K562 (cell line): ENCODE measurements at regions not wholly inside any gene's neighbourhood (a gene's known extent, or its start where the extent isn't known, plus 50 kb on each side); places are given as distances from the start of the nearest gene placed in this dataset.

Source experiments
- ATAC-seq: fragments of 200-7000 bp; cut with Tn5 transposase; 3 replicates; pipeline ENCODE4 v1.9.1; 2020; ENCODE audit warnings: moderate library complexity
- BruUV-seq: library from RNA; stranded (reverse); fragments of 400-500 nt; replicated peaks from 2 replicates; lab custom pipeline; 2021; lab: Mats Ljungman, UMichigan
- CTCF ChIA-PET: fragments of 300-600 bp; formaldehyde crosslinking; extraction: SDS; loops from one replicate; lab custom pipeline; 2021; ENCODE audit warnings: low intra/inter-chr PET ratio; lab: Yijun Ruan, JAX
- POLR2A ChIA-PET: fragments of 300-600, 350-650 bp; sonication (Branson Sonifier 250); formaldehyde crosslinking; extraction: SDS; loops from one replicate; lab custom pipeline; 2021; ENCODE audit warnings: antibody characterized with exemption, inconsistent platforms; lab: Yijun Ruan, JAX
- DNase-seq, 4 experiments: peaks; one replicate each; pipeline versions ENCODE4 v3.0.0 to v3.0.0-alpha.2; 2011 to 2018; ENCODE audit warnings: low spot score in 3 of 4, mixed read lengths in 3 of 4; ENCODE audit errors: extremely low read depth in 1 of 4
- FAIRE-seq: peaks from 2 replicates; lab custom pipeline; 2011; peaks lifted over from hg19 to GRCh38; lab: Jason Lieb, UNC
- H2AFZ ChIP-seq: 2 replicates; pipeline ENCODE4 v1.6.0; 2011; ENCODE audit warnings: low read depth, low read length, control low read depth, inconsistent platforms
- H3K27ac ChIP-seq: fragments of 200-600 bp; 3 replicates; pipeline ENCODE4 v1.8.0; 2011; ENCODE audit warnings: low read depth, mild to moderate bottlenecking, control low read depth, inconsistent platforms, low read length, moderate library complexity, mixed read lengths; ENCODE audit errors: extremely low read depth
- H3K27me3 ChIP-seq, 2 experiments: fragments of 300-600 bp in 1 of 2; 2 replicates in 1 of 2; 3 replicates in 1 of 2; pipeline versions ENCODE4 v1.6.0 to v1.8.0; 2011; ENCODE audit warnings: inconsistent platforms in 2 of 2, low read length in 2 of 2, mild to moderate bottlenecking in 1 of 2, mixed read lengths in 1 of 2, moderate library complexity in 1 of 2; ENCODE audit not compliant: control insufficient read depth in 2 of 2, insufficient read depth in 2 of 2
- H3K36me3 ChIP-seq: fragments of 300-600 bp; 3 replicates; pipeline ENCODE4 v1.8.0; 2011; ENCODE audit warnings: mild to moderate bottlenecking, low read length, inconsistent platforms; ENCODE audit not compliant: control insufficient read depth, insufficient read depth
- H3K4me1 ChIP-seq, 2 experiments: fragments of 200-600 bp in 1 of 2; replicated peaks in 1 of 2; 2 replicates in 1 of 2; 3 replicates in 1 of 2; pipeline versions ENCODE4 v1.5.1 to v1.8.0; 2011; ENCODE audit warnings: inconsistent platforms in 2 of 2, low read length in 2 of 2, mild to moderate bottlenecking in 1 of 2, mixed read lengths in 1 of 2, moderate library complexity in 1 of 2; ENCODE audit not compliant: control insufficient read depth in 2 of 2, insufficient read depth in 2 of 2
- H3K4me2 ChIP-seq: 2 replicates; pipeline ENCODE4 v1.6.1; 2011; ENCODE audit warnings: low read length, control low read depth, inconsistent platforms, mixed read lengths; ENCODE audit not compliant: insufficient read depth
- H3K4me3 ChIP-seq: fragments of 200-600 bp; sonication (generic), shearing (Covaris generic); 2 replicates; pipeline ENCODE4 v1.5.1; 2016; ENCODE audit warnings: control low read depth, inconsistent platforms
- H3K79me2 ChIP-seq: fragments of 200-600 bp; 3 replicates; pipeline ENCODE4 v1.8.0; 2011; ENCODE audit warnings: low read length, inconsistent platforms; ENCODE audit not compliant: control insufficient read depth, insufficient read depth
- H3K9ac ChIP-seq, 2 experiments: 2 replicates each; pipeline versions ENCODE4 v1.6.0 to v1.6.1; 2011; ENCODE audit warnings: low read depth in 2 of 2, low read length in 2 of 2, control low read depth in 1 of 2, inconsistent platforms in 1 of 2, mild to moderate bottlenecking in 1 of 2, mixed read lengths in 1 of 2; ENCODE audit not compliant: insufficient read depth in 1 of 2
- H3K9me1 ChIP-seq: one replicate; pipeline ENCODE4 v1.6.0; 2011; ENCODE audit warnings: inconsistent platforms, mild to moderate bottlenecking, low read length, moderate library complexity; ENCODE audit not compliant: control insufficient read depth, insufficient read depth
- H3K9me3 ChIP-seq: replicated peaks from 2 replicates; pipeline ENCODE4 v1.5.1; 2011; ENCODE audit warnings: low read depth, low read length, inconsistent platforms; ENCODE audit not compliant: control insufficient read depth, insufficient read depth
- H4K20me1 ChIP-seq: replicated peaks from 2 replicates; pipeline ENCODE4 v1.6.1; 2011; ENCODE audit warnings: low read length, inconsistent platforms, mixed read lengths; ENCODE audit not compliant: control insufficient read depth, insufficient read depth
- CHD1 ChIP-seq: fragments of 200-600 bp; sonication (generic); IDR thresholded peaks from one replicate; pipeline ENCODE4 v1.6.1; 2012; ENCODE audit warnings: mild to moderate bottlenecking, moderate library complexity, low read length, inconsistent platforms
- FOXA3 ChIP-seq, 2 experiments: fragments of 450-650 bp in 1 of 2; sonication (generic) in 1 of 2; formaldehyde crosslinking; IDR thresholded peaks in 1 of 2; conservative IDR thresholded peaks in 1 of 2; 2 replicates each; pipeline versions ENCODE4 v1.4.0 to v1.8.0; 2020 to 2022; ENCODE audit warnings: mild to moderate bottlenecking in 2 of 2, missing genetic modification reagents in 1 of 2
- GTF2E2 ChIP-seq: fragments of 200-800 bp; sonication (Bioruptor generic); IDR thresholded peaks from 2 replicates; pipeline ENCODE4 v1.6.1; 2016; ENCODE audit warnings: missing genetic modification characterization, missing compliant biosample characterization
- MEF2A ChIP-seq: IDR thresholded peaks from 2 replicates; pipeline ENCODE4 v1.6.1; 2011; ENCODE audit warnings: low read depth, mild to moderate bottlenecking, low read length, moderate library complexity; ENCODE audit not compliant: control insufficient read depth
- MTA3 ChIP-seq: fragments of 450-650 bp; formaldehyde crosslinking; IDR thresholded peaks from 2 replicates; pipeline ENCODE4 v1.6.1; 2017; ENCODE audit warnings: mild to moderate bottlenecking, borderline replicate concordance
- NFE2 ChIP-seq: IDR thresholded peaks from 2 replicates; pipeline ENCODE4 v1.6.1; 2014; ENCODE audit warnings: antibody characterized with exemption, low read depth
- NFRKB ChIP-seq: fragments of 450-650 bp; IDR thresholded peaks from 2 replicates; pipeline ENCODE4 v1.6.1; 2016; ENCODE audit warnings: low read depth
- RAD21 ChIP-seq, 2 experiments: fragments of 250-450 bp in 1 of 2; fragments of 450-650 bp in 1 of 2; sonication (Bioruptor Pico) in 1 of 2; formaldehyde crosslinking in 1 of 2; IDR thresholded peaks in 1 of 2; conservative IDR thresholded peaks in 1 of 2; 2 replicates each; pipeline versions ENCODE4 v1.4.0 to v1.8.0; 2020 to 2022; ENCODE audit warnings: mild to moderate bottlenecking in 2 of 2, moderate library complexity in 1 of 2
- SAFB2 ChIP-seq: fragments of 200-400 bp; formaldehyde crosslinking; IDR thresholded peaks from 2 replicates; pipeline ENCODE4 v1.6.1; 2018; ENCODE audit warnings: borderline replicate concordance, low read length, low read depth, moderate library complexity; ENCODE audit not compliant: severe bottlenecking
- SNIP1 ChIP-seq: fragments of 450-650 bp; IDR thresholded peaks from 2 replicates; pipeline ENCODE4 v1.7.1; 2017; ENCODE audit warnings: low read depth, mild to moderate bottlenecking
- TAF15 ChIP-seq: fragments of 200-400 bp; formaldehyde crosslinking; IDR thresholded peaks from 2 replicates; pipeline ENCODE4 v1.6.1; 2017; ENCODE audit warnings: mild to moderate bottlenecking, low read depth, low read length, moderate library complexity
- ZNF311 ChIP-seq: fragments of 250-450 bp; sonication (Bioruptor Pico); IDR thresholded peaks from 2 replicates; pipeline ENCODE4 v1.4.0; 2020; ENCODE audit warnings: mild to moderate bottlenecking, moderate library complexity
- ZNF551 ChIP-seq: fragments of 250-450 bp; sonication (Bioruptor Pico); IDR thresholded peaks from 2 replicates; pipeline ENCODE4 v1.5.0; 2021; ENCODE audit warnings: mild to moderate bottlenecking, moderate library complexity
- ZNF583 ChIP-seq: fragments of 250-450 bp; sonication (Bioruptor Pico); IDR thresholded peaks from 2 replicates; pipeline ENCODE4 v1.4.0; 2020
- WGBS: fragments of 100-300 bp; shearing (Covaris generic); methylation state at CpG from one replicate; pipeline ENCODE4 v1.1.6; 2016; ENCODE audit warnings: low coverage, mixed read lengths; ENCODE audit not compliant: insufficient coverage; ENCODE audit errors: missing lambda C conversion rate; 5-methylcytosine and 5-hydroxymethylcytosine counted together
- in situ Hi-C: fragments of 300-500 bp; cut with MboI; formaldehyde crosslinking; loops from 4 replicates; pipeline ENCODE4 v1.15.0; 2018; ENCODE audit warnings: inconsistent platforms, mixed read lengths
- intact Hi-C: fragments of 100-400 bp; cut with micrococcal nuclease; formaldehyde crosslinking; loops from 2 replicates; pipeline ENCODE4 v1.14.2; 2022
- TF ChIP-seq, protein P1 (sequence below): fragments of 450-650 bp; IDR thresholded peaks from 2 replicates; pipeline ENCODE4 v1.6.1; 2017; ENCODE audit warnings: mild to moderate bottlenecking, moderate library complexity
- TF ChIP-seq, protein P2 (sequence below): fragments of 450-650 bp; formaldehyde crosslinking; IDR thresholded peaks from 2 replicates; pipeline ENCODE4 v1.4.0; 2020; ENCODE audit warnings: mild to moderate bottlenecking, moderate library complexity

DNA sequence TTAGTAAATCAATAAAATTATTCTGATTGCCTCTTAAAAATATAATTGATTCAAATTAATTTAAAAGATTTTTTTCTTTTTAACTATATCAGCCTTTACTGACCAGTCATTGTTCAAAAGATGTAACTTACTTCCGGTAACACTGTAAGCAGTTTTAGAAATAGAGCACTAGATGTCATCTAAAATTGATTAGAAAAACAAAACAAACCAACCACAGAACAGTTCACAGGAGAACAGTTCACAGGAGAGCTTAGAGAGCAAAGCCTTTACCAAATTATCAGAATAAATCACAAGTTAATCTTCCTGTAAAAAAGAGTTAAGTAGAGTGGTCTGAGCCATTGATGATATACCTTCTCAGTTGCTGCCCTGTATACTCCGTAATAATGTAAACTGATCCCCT is 133.3 kb upstream of the DGKB start:
- Histone ChIP-seq H4K20me1 (no peaks in the 10 kb centered on the region), H3K9me3 (no peaks in the 10 kb centered on the region), H3K4me2 (no peak overlapping the region), H3K4me3 (no peak overlapping the region), H3K36me3 (no peaks in the 10 kb centered on the region), H3K9ac (no peak overlapping the region), H3K79me2 (no peaks in the 10 kb centered on the region), H3K9me1 (no peaks in the 10 kb centered on the region), H2AFZ (no peak overlapping the region), H3K27ac (no peak overlapping the region), H3K27me3 (no peaks in the 10 kb centered on the region), H3K4me1 (no peaks in the 10 kb centered on the region)
- TF ChIP-seq, protein P1, sequence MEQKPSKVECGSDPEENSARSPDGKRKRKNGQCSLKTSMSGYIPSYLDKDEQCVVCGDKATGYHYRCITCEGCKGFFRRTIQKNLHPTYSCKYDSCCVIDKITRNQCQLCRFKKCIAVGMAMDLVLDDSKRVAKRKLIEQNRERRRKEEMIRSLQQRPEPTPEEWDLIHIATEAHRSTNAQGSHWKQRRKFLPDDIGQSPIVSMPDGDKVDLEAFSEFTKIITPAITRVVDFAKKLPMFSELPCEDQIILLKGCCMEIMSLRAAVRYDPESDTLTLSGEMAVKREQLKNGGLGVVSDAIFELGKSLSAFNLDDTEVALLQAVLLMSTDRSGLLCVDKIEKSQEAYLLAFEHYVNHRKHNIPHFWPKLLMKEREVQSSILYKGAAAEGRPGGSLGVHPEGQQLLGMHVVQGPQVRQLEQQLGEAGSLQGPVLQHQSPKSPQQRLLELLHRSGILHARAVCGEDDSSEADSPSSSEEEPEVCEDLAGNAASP = no peak
- TF ChIP-seq NFRKB (no peak), NFE2 (no peak), SNIP1 (no peak), ZNF551 (no peak)
- WGBS = 3% methylated on average over 2 of the region's 2 CpGs
- CTCF ChIA-PET = no interaction called here
- FAIRE-seq = no peak
- intact Hi-C loops (no loop called here), in situ Hi-C loops (no loop called here)
- ATAC-seq = no peak
- BruUV-seq = no TSS peak
- no peak for DNase-seq
- POLR2A ChIA-PET = no interaction called here

DNA sequence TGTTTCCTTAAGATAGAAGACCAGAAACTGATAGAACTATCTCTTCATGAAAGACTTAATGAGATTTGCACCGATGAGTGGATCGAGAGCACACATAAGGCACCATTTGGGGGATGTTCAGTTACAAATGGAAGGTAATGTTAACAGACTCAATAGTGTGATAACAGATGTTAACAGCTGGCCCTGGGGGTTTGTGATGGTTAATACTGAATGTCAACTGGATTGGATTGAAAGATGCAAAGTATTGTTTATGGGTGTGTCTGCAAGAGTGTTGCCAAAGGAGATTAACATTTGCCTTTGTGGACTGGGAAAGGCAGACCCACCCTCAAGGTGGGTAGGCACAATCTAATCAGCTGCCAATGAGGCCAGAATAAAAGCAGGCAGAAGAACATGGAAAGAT is 130.5 kb upstream of the DGKB start:
- Histone ChIP-seq H3K4me1 (no peaks in the 10 kb centered on the region), H3K4me3 (no peak overlapping the region), H3K27ac (no peak overlapping the region), H3K9ac (no peak overlapping the region), H3K9me3 (no peaks in the 10 kb centered on the region), H3K9me1 (no peaks in the 10 kb centered on the region), H3K79me2 (no peaks in the 10 kb centered on the region), H2AFZ (no peak overlapping the region), H3K4me2 (no peak overlapping the region), H3K36me3 (no peaks in the 10 kb centered on the region), H4K20me1 (no peaks in the 10 kb centered on the region), H3K27me3 (no peaks in the 10 kb centered on the region)
- DNase-seq (no peak), FAIRE-seq (no peak), ATAC-seq (no peak)
- intact Hi-C loops = no loop called here
- POLR2A ChIA-PET = no interaction called here
- no TSS peak for BruUV-seq
- CTCF ChIA-PET = no interaction called here
- 0% methylated on average over 2 of the region's 2 CpGs for WGBS
- in situ Hi-C loops = no loop called here
- TF ChIP-seq SAFB2 (no peak), CHD1 (no peak), RAD21 (CRISPR knock-in tag; conservative IDR thresholded peaks at IDR 0.05 in 1 of 2, IDR thresholded peaks at IDR 0.05 in 1 of 2) (no peak), MEF2A (no peak), GTF2E2 (tag) (no peak), ZNF311 (no peak), ZNF583 (CRISPR knock-in tag) (no peak), FOXA3 (CRISPR knock-in tag; conservative IDR thresholded peaks at IDR 0.05 in 1 of 2, IDR thresholded peaks at IDR 0.05 in 1 of 2) (no peak), TAF15 (no peak), MTA3 (no peak)
- TF ChIP-seq, protein P2, sequence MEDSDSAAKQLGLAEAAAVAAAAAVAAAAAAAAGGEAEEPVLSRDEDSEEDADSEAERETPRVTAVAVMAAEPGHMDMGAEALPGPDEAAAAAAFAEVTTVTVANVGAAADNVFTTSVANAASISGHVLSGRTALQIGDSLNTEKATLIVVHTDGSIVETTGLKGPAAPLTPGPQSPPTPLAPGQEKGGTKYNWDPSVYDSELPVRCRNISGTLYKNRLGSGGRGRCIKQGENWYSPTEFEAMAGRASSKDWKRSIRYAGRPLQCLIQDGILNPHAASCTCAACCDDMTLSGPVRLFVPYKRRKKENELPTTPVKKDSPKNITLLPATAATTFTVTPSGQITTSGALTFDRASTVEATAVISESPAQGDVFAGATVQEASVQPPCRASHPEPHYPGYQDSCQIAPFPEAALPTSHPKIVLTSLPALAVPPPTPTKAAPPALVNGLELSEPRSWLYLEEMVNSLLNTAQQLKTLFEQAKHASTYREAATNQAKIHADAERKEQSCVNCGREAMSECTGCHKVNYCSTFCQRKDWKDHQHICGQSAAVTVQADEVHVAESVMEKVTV (CRISPR knock-in tag) = no peak
